Lower leg skin (tissue), 4 donors: ENCODE measurements at regions not wholly inside any gene's neighbourhood (a gene's known extent, or its start where the extent isn't known, plus 50 kb on each side); places are given as distances from the start of the nearest gene placed in this dataset.

ENCODE experiments used
- DNase-seq, 2 donors: peaks; one replicate each; pipeline ENCODE4 v3.0.0-alpha.2; 2019; ENCODE audit warnings: low spot score in 2 of 2
- H3K4me3 ChIP-seq: fragments of 200-600 bp; sonication (generic); 2 replicates; pipeline ENCODE4 v1.5.1; 2017; ENCODE audit warnings: mild to moderate bottlenecking, low read depth; ENCODE audit not compliant: poor library complexity, severe bottlenecking
- POLR2A ChIP-seq, 2 donors: fragments of 450-650 bp; IDR thresholded peaks; one replicate each; pipeline ENCODE4 v1.6.1; 2016 to 2017; ENCODE audit warnings: antibody characterized with exemption in 2 of 2, mild to moderate bottlenecking in 1 of 2, moderate library complexity in 1 of 2
- WGBS, 2 donors: methylation state at CpG; one replicate each; pipeline ENCODE4 v1.1.5; 2018; 5-methylcytosine and 5-hydroxymethylcytosine counted together
- intact Hi-C: fragments of 100-400 bp; cut with DNase I; formaldehyde crosslinking; loops from one replicate; pipeline ENCODE4 v1.15.0; 2023; ENCODE audit warnings: low total_unique reads
- TF ChIP-seq, protein P1 (sequence below), 3 donors: fragments of 450-650 bp; IDR thresholded peaks; one replicate each; pipeline ENCODE4 v1.5.1; 2016; ENCODE audit warnings: antibody characterized with exemption in 3 of 3, mild to moderate bottlenecking in 3 of 3, moderate library complexity in 2 of 3

DNA sequence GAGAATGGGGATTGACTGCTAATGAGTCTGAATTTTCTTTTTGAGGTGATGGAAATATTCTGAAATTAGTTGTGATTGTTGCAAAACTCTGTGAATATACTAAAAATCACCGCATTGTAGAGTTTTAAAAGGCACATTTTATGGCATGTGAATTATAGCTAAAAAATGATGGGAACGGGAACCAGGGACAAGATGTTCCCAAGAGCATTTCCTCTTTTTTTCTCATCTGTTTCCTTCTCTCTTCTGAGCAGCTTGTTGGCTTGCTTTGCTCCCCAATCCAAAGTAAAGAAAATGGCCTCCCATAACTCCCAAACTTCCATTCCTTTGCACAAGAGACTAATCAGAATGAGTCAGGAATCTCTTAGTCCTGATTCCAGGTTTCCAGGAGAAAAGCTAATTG is 459.2 kb downstream of the TSHZ3 start:
- no peak overlapping the region for H3K4me3 ChIP-seq
- TF ChIP-seq, protein P1, sequence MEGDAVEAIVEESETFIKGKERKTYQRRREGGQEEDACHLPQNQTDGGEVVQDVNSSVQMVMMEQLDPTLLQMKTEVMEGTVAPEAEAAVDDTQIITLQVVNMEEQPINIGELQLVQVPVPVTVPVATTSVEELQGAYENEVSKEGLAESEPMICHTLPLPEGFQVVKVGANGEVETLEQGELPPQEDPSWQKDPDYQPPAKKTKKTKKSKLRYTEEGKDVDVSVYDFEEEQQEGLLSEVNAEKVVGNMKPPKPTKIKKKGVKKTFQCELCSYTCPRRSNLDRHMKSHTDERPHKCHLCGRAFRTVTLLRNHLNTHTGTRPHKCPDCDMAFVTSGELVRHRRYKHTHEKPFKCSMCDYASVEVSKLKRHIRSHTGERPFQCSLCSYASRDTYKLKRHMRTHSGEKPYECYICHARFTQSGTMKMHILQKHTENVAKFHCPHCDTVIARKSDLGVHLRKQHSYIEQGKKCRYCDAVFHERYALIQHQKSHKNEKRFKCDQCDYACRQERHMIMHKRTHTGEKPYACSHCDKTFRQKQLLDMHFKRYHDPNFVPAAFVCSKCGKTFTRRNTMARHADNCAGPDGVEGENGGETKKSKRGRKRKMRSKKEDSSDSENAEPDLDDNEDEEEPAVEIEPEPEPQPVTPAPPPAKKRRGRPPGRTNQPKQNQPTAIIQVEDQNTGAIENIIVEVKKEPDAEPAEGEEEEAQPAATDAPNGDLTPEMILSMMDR (IDR thresholded peaks at IDR 0.05): no peak
- no peak for TF ChIP-seq POLR2A (IDR thresholded peaks at IDR 0.05)
- intact Hi-C loops: no loop called here
- DNase-seq: no peak
- WGBS, 2 donors: 47 to 54% methylated on average over 2 of the region's 2 CpGs

- 93 to 97% methylated on average over 2 of the region's 2 CpGs for WGBS, 2 donors
- TF ChIP-seq, protein P1 (IDR thresholded peaks at IDR 0.05): no peak
- no peak for TF ChIP-seq POLR2A (IDR thresholded peaks at IDR 0.05)
- no peak overlapping the region for H3K4me3 ChIP-seq
- intact Hi-C loops: no loop called here
- DNase-seq: no peak
Observed at GRCh38 chr19:30888937-30889336, 460.3 kb downstream of the TSHZ3 start.

DNA sequence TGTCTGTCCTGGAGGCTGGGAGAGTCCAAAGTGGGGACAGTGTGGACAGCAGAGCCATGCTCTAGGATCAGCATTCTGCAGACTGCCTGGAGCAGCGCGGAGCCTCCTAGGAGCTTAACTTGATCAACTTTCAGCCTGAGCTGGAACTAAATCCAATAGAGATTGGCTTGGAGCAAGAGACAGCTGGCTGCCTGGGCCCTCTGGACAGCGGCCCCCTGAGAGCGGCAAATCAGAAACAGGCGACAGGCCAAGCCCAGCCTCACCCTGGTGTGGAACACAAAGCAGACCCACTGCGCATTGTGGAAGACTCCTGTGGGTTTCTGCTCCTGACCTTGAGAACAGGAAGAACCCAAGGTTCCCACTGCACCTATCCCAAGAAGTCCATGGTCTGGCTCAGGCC is 462.2 kb downstream of the TSHZ3 start:
- DNase-seq: no peak
- TF ChIP-seq, protein P1 (IDR thresholded peaks at IDR 0.05): no peak
- no peak for TF ChIP-seq POLR2A (IDR thresholded peaks at IDR 0.05)
- 75 to 86% methylated on average over 2 to 6 of the region's 6 CpGs for WGBS, 2 donors
- no peak overlapping the region for H3K4me3 ChIP-seq
- intact Hi-C loops: no loop called here

DNA sequence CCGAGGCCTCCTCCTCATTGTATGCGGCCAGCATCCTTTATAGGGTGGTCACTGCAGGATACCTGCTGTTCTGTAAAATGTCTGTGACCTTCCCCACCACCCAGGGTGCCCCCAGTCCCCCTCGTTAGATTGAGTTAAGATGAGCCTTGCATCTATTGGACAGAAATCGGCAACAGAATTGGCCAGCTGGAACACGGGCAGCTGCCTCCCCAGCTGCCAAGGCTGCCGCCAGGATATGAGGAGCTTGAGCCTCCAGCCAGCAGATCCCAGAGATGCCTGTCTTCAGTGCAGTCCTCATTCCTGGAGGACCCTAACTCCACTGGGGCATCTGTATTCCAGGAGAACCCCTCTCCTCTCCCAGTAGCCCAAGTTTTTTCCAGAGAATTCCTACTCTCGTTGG is 463.0 kb downstream of the TSHZ3 start:
- 70 to 77% methylated on average over 7 of the region's 7 CpGs for WGBS, 2 donors

GRCh38 chr19:30884146-30884812 is 465.0 kb downstream of the TSHZ3 start:
- 85 to 94% methylated on average over 11 of the region's 11 CpGs for WGBS, 2 donors
- DNase-seq: no peak
- TF ChIP-seq POLR2A (IDR thresholded peaks at IDR 0.05): no peak
- TF ChIP-seq, protein P1 (IDR thresholded peaks at IDR 0.05): no peak
- intact Hi-C loops: no loop called here
- no peak overlapping the region for H3K4me3 ChIP-seq

More for the DNA sequence above, 463.0 kb downstream of the TSHZ3 start:
- H3K4me3 ChIP-seq: no peak overlapping the region
- intact Hi-C loops: no loop called here
- no peak for DNase-seq
- TF ChIP-seq, protein P1 (IDR thresholded peaks at IDR 0.05): no peak
- TF ChIP-seq POLR2A (IDR thresholded peaks at IDR 0.05): no peak

DNA sequence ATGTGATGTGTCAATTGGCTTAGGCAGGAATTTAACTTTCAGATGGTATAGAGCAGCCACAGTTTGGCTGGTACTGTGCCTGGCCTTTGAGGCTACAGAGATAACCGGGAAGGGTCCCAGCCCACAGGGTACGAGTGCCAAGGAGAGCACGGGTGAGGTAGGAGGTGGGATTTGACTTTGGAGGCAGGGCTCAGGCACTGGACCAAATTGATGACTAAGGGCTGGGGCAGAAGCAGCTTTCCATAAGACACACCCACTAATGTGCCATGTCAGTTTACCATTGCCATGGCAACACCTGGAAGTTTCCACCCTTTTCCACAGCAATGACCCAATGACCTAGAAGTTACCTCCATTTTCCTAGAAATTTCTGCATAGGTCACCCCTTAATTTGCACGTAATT is 466.2 kb downstream of the TSHZ3 start:
- intact Hi-C loops: no loop called here
- peak in 1 of 2 donors; percentile 50 for DNase-seq
- TF ChIP-seq, protein P1 (IDR thresholded peaks at IDR 0.05): no peak
- no peak for TF ChIP-seq POLR2A (IDR thresholded peaks at IDR 0.05)
- H3K4me3 ChIP-seq: no peak overlapping the region
- WGBS, 2 donors: 30% methylated on average over 4 of the region's 4 CpGs
